ENCODE measurements at regions not wholly inside any gene's neighbourhood (a gene's known extent, or its start where the extent isn't known, plus 50 kb on each side); places are given as distances from the start of the nearest gene placed in this dataset.
"Not testable (repeated sequence)": the region's sequence is repeated elsewhere in the genome, so short reads cannot be mapped to it uniquely, and the experiment has no call there.

DNA sequence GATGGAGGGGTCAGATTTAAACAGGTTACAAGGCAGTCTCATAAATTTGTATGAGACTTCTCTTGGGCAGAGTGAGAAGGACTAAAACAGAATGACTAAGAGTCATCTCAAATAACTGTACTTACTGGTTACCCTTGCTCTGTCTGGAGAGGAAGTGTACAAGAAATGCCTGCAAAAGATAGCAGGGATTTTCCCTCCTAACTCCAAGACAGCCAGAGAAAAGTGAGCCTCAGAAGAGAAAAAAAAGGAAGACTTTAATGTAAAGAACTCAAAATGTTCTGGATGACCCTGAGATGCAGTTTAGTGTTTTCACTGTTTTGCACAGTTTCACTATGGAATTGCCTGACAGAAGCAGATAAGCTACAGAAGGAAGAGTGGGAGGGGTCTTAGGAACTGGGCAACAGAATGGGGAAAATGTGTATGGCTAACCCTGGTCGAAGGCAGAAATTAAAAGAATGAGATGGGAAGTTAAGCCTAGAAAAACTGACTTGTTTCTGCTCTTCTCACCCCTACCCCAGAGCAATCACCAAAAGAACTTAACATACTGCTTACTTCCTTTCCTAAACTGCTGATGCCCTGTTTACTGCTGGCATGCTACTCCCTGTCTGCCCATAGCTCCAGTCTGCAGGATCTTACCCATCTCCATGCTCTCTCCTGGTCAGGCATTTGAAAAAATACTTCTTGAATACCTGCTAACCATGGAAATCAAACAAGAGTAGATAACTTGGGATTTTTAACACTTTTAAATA lies 98.1 kb upstream of the MARCKS start:
- no peak for DNase-seq (ENCODE audit: low read depth)

DNA sequence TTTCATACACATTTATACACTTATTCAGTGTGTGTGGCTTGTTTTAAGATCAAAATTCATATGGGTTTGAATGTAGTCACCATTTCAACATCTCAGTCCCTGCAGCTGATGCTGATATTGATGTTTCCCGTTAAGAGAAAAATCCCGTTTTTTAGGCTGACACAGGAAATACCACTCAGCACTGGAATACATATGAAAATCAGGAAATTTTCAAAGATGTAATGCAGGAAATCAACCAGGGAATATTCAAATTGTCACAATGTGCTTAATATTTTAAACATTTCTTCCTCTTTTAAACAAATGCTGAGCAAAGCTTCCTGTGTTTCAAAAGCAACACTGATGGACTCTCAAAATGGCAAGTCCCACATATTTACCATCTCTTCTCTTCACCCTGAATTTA lies 94.5 kb upstream of the MARCKS start:
- DNase-seq (ENCODE audit: low read depth): no peak

DNA sequence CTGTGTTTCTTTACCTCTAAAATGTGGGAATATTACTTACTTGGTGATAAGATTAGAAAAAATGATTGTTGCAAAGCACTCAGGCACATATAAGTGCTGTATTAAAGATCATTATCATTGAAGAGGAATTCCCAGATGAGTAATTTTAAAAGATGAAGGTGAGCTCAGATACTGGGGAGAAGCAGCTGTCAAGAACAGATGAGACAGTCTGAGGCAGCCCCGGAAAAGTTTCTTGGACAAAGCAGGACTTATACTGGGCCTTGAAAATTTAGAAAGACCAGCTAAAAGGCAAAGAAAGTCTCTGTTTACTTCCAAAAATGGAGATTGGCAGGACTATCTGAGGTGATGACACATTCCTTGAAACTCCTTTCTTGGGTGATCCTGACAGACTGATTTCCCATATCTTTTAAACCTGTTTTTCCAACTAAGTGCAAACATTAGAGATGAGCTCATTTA lies 93.8 kb upstream of the MARCKS start:
- no peak for DNase-seq (ENCODE audit: low read depth)

- peak; percentile 64 for DNase-seq (ENCODE audit: low read depth)
Measured at GRCh38 chr6:113763876-113764275, 93.3 kb upstream of the MARCKS start.

DNA sequence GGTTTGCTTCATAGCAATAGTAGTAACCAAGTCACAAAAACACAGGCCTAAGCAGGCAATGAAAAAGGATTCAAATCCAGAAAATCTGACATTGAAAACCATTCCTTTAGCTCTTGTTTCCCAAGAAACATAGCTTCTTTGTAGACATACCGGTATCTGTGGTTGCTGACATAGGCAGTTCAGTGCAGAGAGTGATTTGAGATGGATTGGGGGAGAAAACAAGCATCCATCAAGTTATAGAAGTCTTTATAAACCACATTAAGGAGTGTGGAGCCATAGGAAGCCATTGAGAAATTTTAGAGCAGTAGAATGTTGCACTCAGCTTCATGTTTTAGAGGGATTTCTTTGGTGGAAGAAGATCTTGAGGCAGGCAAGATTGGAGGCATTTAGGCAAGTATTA lies 91.2 kb upstream of the MARCKS start:
- no peak for DNase-seq (ENCODE audit: low read depth)

DNA sequence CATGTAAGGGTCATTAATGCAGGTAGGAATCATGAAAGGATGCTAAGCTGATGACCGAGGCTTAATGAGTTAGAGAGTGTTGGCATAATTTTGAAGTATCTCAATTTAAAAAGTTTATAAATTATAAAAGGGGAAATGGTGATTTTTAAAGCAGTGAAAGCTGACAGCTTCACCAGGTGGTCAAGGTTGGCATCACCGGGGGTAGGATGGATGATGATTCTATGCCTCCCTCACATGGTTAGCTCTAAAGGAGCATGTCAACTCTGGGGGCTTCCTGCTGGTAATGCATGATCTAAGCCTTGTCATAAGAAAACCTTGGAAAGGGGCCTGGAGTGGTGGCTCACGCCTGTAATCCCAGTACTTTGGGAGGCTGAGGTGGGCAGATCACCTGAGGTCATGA lies 89.2 kb upstream of the MARCKS start:
- no peak for DNase-seq (ENCODE audit: low read depth)

DNA sequence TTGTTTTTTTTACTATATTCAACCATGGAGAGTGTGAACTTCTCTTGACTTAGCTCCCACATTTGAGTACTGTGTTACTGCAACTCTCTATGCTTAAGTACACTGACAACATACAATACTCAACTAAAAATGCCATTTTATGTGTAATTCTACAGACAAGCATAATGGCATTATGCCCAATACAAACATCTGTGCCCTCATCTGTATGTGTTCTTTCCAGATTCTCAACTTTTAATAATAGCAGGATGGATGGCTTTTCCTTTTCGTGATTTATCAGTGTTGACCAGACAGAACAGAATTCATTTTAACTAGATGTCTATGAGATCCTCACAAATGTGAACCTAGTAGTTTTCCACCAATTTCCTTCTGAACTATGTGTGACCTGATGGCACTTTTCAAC lies 84.2 kb upstream of the MARCKS start:
- DNase-seq (ENCODE audit: low read depth): no peak

DNA sequence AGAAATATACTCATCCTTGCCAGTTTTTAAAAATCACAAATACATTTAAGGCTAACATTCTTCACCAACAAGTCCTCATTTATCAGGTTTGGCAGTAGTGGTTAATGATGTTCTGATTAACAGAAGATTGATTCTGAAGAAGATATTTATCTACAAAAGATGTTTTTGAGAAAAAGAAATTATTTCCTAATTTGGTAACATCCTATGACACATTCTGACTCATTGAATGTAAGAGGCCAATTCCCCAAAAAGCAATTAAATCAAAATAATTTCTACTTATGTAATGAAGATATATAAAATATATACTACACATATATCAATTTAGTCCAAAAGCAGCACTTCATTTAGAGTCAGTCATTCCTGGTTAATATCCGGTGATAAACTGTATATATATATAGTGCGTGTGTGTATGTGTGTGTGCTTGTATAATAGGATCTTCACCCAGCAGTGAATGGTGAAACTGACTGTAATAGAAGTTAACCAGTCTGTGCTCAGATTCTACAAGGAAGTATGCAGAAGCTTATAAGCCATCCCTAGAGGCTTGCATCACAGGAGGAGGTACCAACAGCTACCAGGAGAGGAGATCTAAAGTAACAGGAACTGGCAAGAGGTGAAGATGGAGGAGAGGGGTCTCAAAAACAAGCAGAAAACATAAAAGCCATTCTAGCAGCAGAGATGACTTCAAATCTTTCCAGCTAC lies 82.9 kb upstream of the MARCKS start:
- DNase-seq (ENCODE audit: low read depth): no peak

- no peak for DNase-seq (ENCODE audit: low read depth)
Measured at GRCh38 chr6:113776998-113777397, 80.1 kb upstream of the MARCKS start.

- no peak for DNase-seq (ENCODE audit: low read depth)
Measured at GRCh38 chr6:113777601-113778000, 79.5 kb upstream of the MARCKS start.

GRCh38 chr6:113779656-113780055 lies 77.5 kb upstream of the MARCKS start:
- no peak for DNase-seq (ENCODE audit: low read depth)

GRCh38 chr6:113782636-113783035 lies 74.5 kb upstream of the MARCKS start:
- no peak for DNase-seq (ENCODE audit: low read depth)

- DNase-seq (ENCODE audit: low read depth): no peak
Measured at GRCh38 chr6:113786168-113786567, 71.0 kb upstream of the MARCKS start.

DNA sequence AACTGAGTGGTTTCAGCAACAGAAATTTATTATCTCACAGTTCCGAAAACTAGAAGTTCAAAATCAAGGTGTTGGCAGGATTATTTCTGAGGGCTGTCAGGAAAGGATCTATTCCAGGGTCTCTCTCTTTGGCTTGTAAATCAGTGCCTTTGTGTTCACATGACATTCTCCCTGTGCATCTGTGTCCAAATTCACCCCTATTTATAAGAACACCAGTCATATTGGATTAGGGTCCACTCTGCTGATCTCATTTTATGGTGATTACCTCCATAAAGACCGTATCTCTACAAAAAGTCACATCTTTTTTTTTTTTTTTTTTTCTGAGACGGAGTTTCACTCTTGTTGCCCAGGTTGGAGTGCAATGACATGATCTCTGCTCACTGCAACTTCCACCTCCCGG lies 68.6 kb upstream of the MARCKS start:
- no peak for DNase-seq (ENCODE audit: low read depth)

- not testable (repeated sequence) for DNase-seq (ENCODE audit: low read depth)
Measured at GRCh38 chr6:113791225-113791624, 65.9 kb upstream of the MARCKS start.

GRCh38 chr6:113795371-113795770 lies 61.8 kb upstream of the MARCKS start:
- DNase-seq (ENCODE audit: low read depth): not testable (repeated sequence)

DNA sequence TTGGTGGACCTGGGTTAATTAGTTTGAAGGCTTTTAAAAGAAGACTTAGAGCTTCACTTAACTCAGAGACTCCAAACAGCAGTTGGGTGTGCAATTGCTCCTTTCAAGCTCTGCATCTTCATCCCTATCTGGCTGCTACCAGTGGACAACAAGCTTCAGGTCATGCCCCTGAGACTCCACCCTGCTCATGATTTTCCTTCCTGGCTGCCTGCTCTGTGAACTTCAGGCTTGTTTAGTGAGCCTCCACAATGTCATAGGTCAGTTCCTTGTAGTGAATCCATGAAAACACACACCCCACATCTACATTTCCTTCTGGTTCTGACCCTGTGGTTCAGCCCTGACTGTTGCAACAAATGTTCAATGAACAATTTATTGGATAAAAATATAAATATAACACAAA lies 61.1 kb upstream of the MARCKS start:
- DNase-seq (ENCODE audit: low read depth): no peak

DNA sequence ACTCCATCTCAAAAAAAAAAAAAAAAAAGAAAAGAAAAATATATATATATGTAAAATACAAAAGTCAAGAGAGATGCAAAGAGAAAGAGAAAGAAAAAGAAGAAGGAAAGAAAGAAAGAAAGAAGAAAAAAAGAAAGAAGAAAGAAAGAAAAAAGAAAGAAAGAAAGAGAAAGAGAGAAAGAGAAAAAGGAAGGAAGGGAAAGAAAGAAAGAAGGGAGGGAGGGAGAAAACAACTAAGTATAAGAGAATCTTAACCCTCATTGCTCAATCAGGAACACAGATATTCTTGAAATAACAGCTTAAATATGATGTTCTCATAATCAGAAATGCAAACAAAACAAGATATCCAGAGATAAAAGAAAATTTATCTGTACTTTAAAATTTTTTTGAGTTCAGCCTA lies 54.4 kb upstream of the MARCKS start:
- DNase-seq (ENCODE audit: low read depth): no peak

GRCh38 chr6:113805173-113805790 lies 51.9 kb upstream of the MARCKS start:
- no peak for DNase-seq (ENCODE audit: low read depth)

- DNase-seq (ENCODE audit: low read depth): no peak
Measured at GRCh38 chr6:113805811-113806495, 51.2 kb upstream of the MARCKS start.

All from HS-5 (cell line).